IMR-90 (cell line): ENCODE measurements at regions not wholly inside any gene's neighbourhood (a gene's known extent, or its start where the extent isn't known, plus 50 kb on each side); places are given as distances from the start of the nearest gene placed in this dataset.

Source experiments
- ATAC-seq: fragments of 200-7000 bp; cut with Tn5 transposase; 2 replicates; pipeline ENCODE4 v1.9.1; 2020; ENCODE audit warnings: low read depth, mild to moderate bottlenecking, moderate library complexity
- BruUV-seq: library from RNA; stranded (reverse); fragments of 400-500 nt; replicated peaks from 2 replicates; lab custom pipeline; 2021; lab: Mats Ljungman, UMichigan
- CTCF ChIA-PET: fragments of 300-600 bp; formaldehyde crosslinking; extraction: SDS; loops from one replicate; lab custom pipeline; 2021; ENCODE audit warnings: antibody characterized with exemption; lab: Yijun Ruan, JAX
- POLR2A ChIA-PET: fragments of 300-600 bp; sonication (Branson Sonifier 250); formaldehyde crosslinking; loops from one replicate; lab custom pipeline; 2022; ENCODE audit warnings: antibody characterized with exemption; ENCODE audit not compliant: unreplicated experiment; lab: Charles Lee
- DNase-seq: peaks from one replicate; pipeline ENCODE4 v3.0.0; 2013
- H2AFZ ChIP-seq: replicated peaks from 2 replicates; pipeline ENCODE3; 2013; ENCODE audit warnings: low read length, mild to moderate bottlenecking; ENCODE audit not compliant: poor library complexity
- H2AK5ac ChIP-seq: 2 replicates; pipeline ENCODE4 v1.6.1; 2013; ENCODE audit warnings: low read depth, low read length, inconsistent platforms
- H2AK9ac ChIP-seq: replicated peaks from 2 replicates; pipeline ENCODE3; 2013; ENCODE audit warnings: mild to moderate bottlenecking, low read depth, low read length, moderate library complexity; ENCODE audit not compliant: poor library complexity
- H2BK120ac ChIP-seq: 2 replicates; pipeline ENCODE4 v1.6.1; 2013; ENCODE audit warnings: low read depth, low read length, inconsistent platforms
- H2BK15ac ChIP-seq: 3 replicates; pipeline ENCODE4 v1.6.1; 2013; ENCODE audit warnings: low read depth, low read length, inconsistent platforms
- H2BK20ac ChIP-seq: 2 replicates; pipeline ENCODE4 v1.6.1; 2013; ENCODE audit warnings: low read depth, mild to moderate bottlenecking, inconsistent platforms, low read length, moderate library complexity
- H2BK5ac ChIP-seq: 2 replicates; pipeline ENCODE4 v1.6.1; 2013; ENCODE audit warnings: mild to moderate bottlenecking, low read depth, low read length, inconsistent platforms; ENCODE audit not compliant: poor library complexity, severe bottlenecking
- H3K14ac ChIP-seq: replicated peaks from 2 replicates; pipeline ENCODE4 v1.6.1; 2013; ENCODE audit warnings: low read depth, low read length, inconsistent platforms
- H3K18ac ChIP-seq: 2 replicates; pipeline ENCODE4 v1.6.1; 2013; ENCODE audit warnings: low read depth, low read length, control low read depth
- H3K23ac ChIP-seq: 2 replicates; pipeline ENCODE4 v1.6.1; 2013; ENCODE audit warnings: low read depth, low read length, inconsistent platforms
- H3K27ac ChIP-seq: 2 replicates; pipeline ENCODE4 v1.5.1; 2013; ENCODE audit warnings: mild to moderate bottlenecking, control low read depth, low read length; ENCODE audit not compliant: insufficient read depth
- H3K27me3 ChIP-seq: 2 replicates; pipeline ENCODE4 v1.6.1; 2013; ENCODE audit warnings: low read length; ENCODE audit not compliant: control insufficient read depth, insufficient read depth
- H3K36me3 ChIP-seq: 2 replicates; pipeline ENCODE4 v1.6.1; 2013; ENCODE audit warnings: low read length, mixed read lengths; ENCODE audit not compliant: control insufficient read depth, insufficient read depth
- H3K4ac ChIP-seq: 2 replicates; pipeline ENCODE4 v1.6.1; 2013; ENCODE audit warnings: low read depth, low read length, inconsistent platforms
- H3K4me1 ChIP-seq: 2 replicates; pipeline ENCODE4 v1.6.1; 2013; ENCODE audit warnings: low read length, mixed read lengths; ENCODE audit not compliant: control insufficient read depth, insufficient read depth
- H3K4me2 ChIP-seq: 2 replicates; pipeline ENCODE4 v1.6.1; 2013; ENCODE audit warnings: low read depth, mild to moderate bottlenecking, control low read depth, low read length, moderate library complexity
- H3K4me3 ChIP-seq: 2 replicates; pipeline ENCODE4 v1.5.1; 2013; ENCODE audit warnings: low read depth, mild to moderate bottlenecking, control low read depth, low read length, moderate library complexity; ENCODE audit not compliant: insufficient read depth
- H3K56ac ChIP-seq: 2 replicates; pipeline ENCODE4 v1.6.1; 2013; ENCODE audit warnings: low read length, inconsistent platforms; ENCODE audit not compliant: insufficient read depth; ENCODE audit errors: extremely low read depth
- H3K79me1 ChIP-seq, 2 experiments: 2 replicates each; pipeline ENCODE4 v1.6.1; 2013; ENCODE audit warnings: low read length in 2 of 2, inconsistent platforms in 1 of 2, low read depth in 1 of 2
- H3K9ac ChIP-seq: 2 replicates; pipeline ENCODE4 v1.6.1; 2013; ENCODE audit warnings: low read depth, low read length, control low read depth
- H3K9me1 ChIP-seq: 2 replicates; pipeline ENCODE4 v1.6.1; 2013; ENCODE audit warnings: low read length, inconsistent platforms; ENCODE audit not compliant: insufficient read depth
- H3K9me3 ChIP-seq: 2 replicates; pipeline ENCODE4 v1.6.1; 2013; ENCODE audit warnings: low read length; ENCODE audit not compliant: control insufficient read depth, insufficient read depth
- H4K20me1 ChIP-seq: 2 replicates; pipeline ENCODE4 v1.6.1; 2013; ENCODE audit warnings: low read length, inconsistent platforms; ENCODE audit not compliant: insufficient read depth
- H4K5ac ChIP-seq: 2 replicates; pipeline ENCODE4 v1.6.1; 2013; ENCODE audit warnings: mild to moderate bottlenecking, low read depth, low read length, control low read depth
- H4K8ac ChIP-seq, 2 experiments: 2 replicates each; pipeline ENCODE4 v1.6.1; 2013; ENCODE audit warnings: low read depth in 2 of 2, low read length in 2 of 2, control low read depth in 1 of 2, inconsistent platforms in 1 of 2
- H4K91ac ChIP-seq: 2 replicates; pipeline ENCODE4 v1.6.1; 2013; ENCODE audit warnings: low read depth, low read length, inconsistent platforms; ENCODE audit not compliant: insufficient read depth
- BHLHE40 ChIP-seq: fragments of 150-350 bp; IDR thresholded peaks from 2 replicates; pipeline ENCODE4 v1.6.1; 2016; ENCODE audit warnings: mild to moderate bottlenecking, low read depth, low read length
- CEBPB ChIP-seq: IDR thresholded peaks from 2 replicates; pipeline ENCODE4 v1.6.1; 2012; ENCODE audit warnings: low read depth, low read length, improper control_type of control experiment
- CTCF ChIP-seq: conservative IDR thresholded peaks from 2 replicates; pipeline ENCODE4 v1.5.1; 2012; ENCODE audit warnings: mild to moderate bottlenecking, low read depth, low read length, improper control_type of control experiment
- ELK1 ChIP-seq: fragments of 150-350 bp; IDR thresholded peaks from 2 replicates; pipeline ENCODE4 v1.6.1; 2016; ENCODE audit warnings: low read depth, mild to moderate bottlenecking, low read length, moderate library complexity, borderline replicate concordance
- FOS ChIP-seq: fragments of 150-350 bp; IDR thresholded peaks from 2 replicates; pipeline ENCODE4 v1.6.1; 2016; ENCODE audit warnings: low read depth, low read length
- MAFK ChIP-seq: IDR thresholded peaks from 2 replicates; pipeline ENCODE4 v1.6.1; 2012; ENCODE audit warnings: low read depth, low read length, improper control_type of control experiment
- MAZ ChIP-seq: IDR thresholded peaks from 2 replicates; pipeline ENCODE4 v1.6.1; 2012; ENCODE audit warnings: low read depth, mild to moderate bottlenecking, low read length, improper control_type of control experiment, moderate library complexity, borderline replicate concordance
- MXI1 ChIP-seq: IDR thresholded peaks from 2 replicates; pipeline ENCODE4 v1.6.1; 2012; ENCODE audit warnings: low read depth, mild to moderate bottlenecking, low read length, moderate library complexity, borderline replicate concordance
- NFE2L2 ChIP-seq: fragments of 150-350 bp; IDR thresholded peaks from 2 replicates; pipeline ENCODE4 v1.6.1; 2016; ENCODE audit warnings: low read depth, mild to moderate bottlenecking, low read length
- POLR2A ChIP-seq: IDR thresholded peaks from 2 replicates; pipeline ENCODE4 v1.6.1; 2012; ENCODE audit warnings: mild to moderate bottlenecking, low read depth, low read length
- RAD21 ChIP-seq: IDR thresholded peaks from 2 replicates; pipeline ENCODE4 v1.6.1; 2012; ENCODE audit warnings: low read length, improper control_type of control experiment
- RCOR1 ChIP-seq: IDR thresholded peaks from 2 replicates; pipeline ENCODE4 v1.6.1; 2012; ENCODE audit warnings: mild to moderate bottlenecking, low read length, improper control_type of control experiment; ENCODE audit not compliant: insufficient replicate concordance
- RFX5 ChIP-seq: IDR thresholded peaks from 2 replicates; pipeline ENCODE4 v1.8.0; 2012; ENCODE audit warnings: low read depth, mild to moderate bottlenecking, low read length, moderate library complexity
- SMC3 ChIP-seq: fragments of 150-350 bp; IDR thresholded peaks from 2 replicates; pipeline ENCODE4 v1.6.1; 2016; ENCODE audit warnings: low read depth, mild to moderate bottlenecking, antibody characterized with exemption, low read length, moderate library complexity
- USF2 ChIP-seq: fragments of 150-350 bp; IDR thresholded peaks from 2 replicates; pipeline ENCODE4 v1.6.1; 2017; ENCODE audit warnings: mild to moderate bottlenecking, antibody characterized with exemption, low read length, low read depth
- WGBS, 2 experiments: methylation state at CpG; one replicate each; pipeline versions ENCODE4 v1.1.5 to v1.1.7; 2013; ENCODE audit warnings: missing lambda C conversion rate in 2 of 2; ENCODE audit not compliant: insufficient read length in 1 of 2; ENCODE audit errors: extremely low coverage in 2 of 2; 5-methylcytosine and 5-hydroxymethylcytosine counted together
- dilution Hi-C: fragments of 300-500 bp; cut with HindIII; formaldehyde crosslinking; loops from one replicate; pipeline ENCODE4 v1.14.3; 2018; ENCODE audit warnings: low sequenced_read_pairs; ENCODE audit not compliant: unreplicated experiment
- in situ Hi-C: fragments of 300-500 bp; cut with MboI; formaldehyde crosslinking; loops from 3 replicates; pipeline ENCODE4 v1.14.3; 2019; ENCODE audit warnings: low sequenced_read_pairs, inconsistent platforms, mixed read lengths
- intact Hi-C: fragments of 100-400 bp; cut with micrococcal nuclease; formaldehyde crosslinking; loops from 2 replicates; pipeline ENCODE4 v1.10.0; 2022

- H3K4me2 ChIP-seq = no peak overlapping the region
- no peak overlapping the region for H2AK5ac ChIP-seq
- no peak overlapping the region for H2AK9ac ChIP-seq
- H2AFZ ChIP-seq = no peak overlapping the region
- no peak overlapping the region for H4K8ac ChIP-seq
- no peak overlapping the region for H3K4me3 ChIP-seq
- no peak for ATAC-seq
- no peak overlapping the region for H3K23ac ChIP-seq
- H3K9me1 ChIP-seq = no peaks in the 10 kb centered on the region
- H3K18ac ChIP-seq = no peak overlapping the region
- no peaks in the 10 kb centered on the region for H3K79me1 ChIP-seq
- H3K36me3 ChIP-seq = peaks cover 2% of the 10 kb centered on the region; the same call in 1 of the 2 replicates
- intact Hi-C loops (no loop called here), in situ Hi-C loops (no loop called here), dilution Hi-C loops (no loop called here)
- no peaks in the 10 kb centered on the region for H4K20me1 ChIP-seq
- no peaks in the 10 kb centered on the region for H3K9me3 ChIP-seq
- H3K4me1 ChIP-seq = no peaks in the 10 kb centered on the region
- no peak for TF ChIP-seq RAD21
- TF ChIP-seq SMC3 = no peak
- TF ChIP-seq MXI1 = no peak
- no peak for TF ChIP-seq CEBPB
- TF ChIP-seq POLR2A = no peak
- no peak for TF ChIP-seq USF2
- no peak for TF ChIP-seq FOS
- no peak for TF ChIP-seq ELK1
- no peak for TF ChIP-seq CTCF
- TF ChIP-seq RCOR1 = no peak
- no peak for TF ChIP-seq MAZ
- no peak for TF ChIP-seq MAFK
- TF ChIP-seq BHLHE40 = no peak
- TF ChIP-seq NFE2L2 = no peak
- no peak for TF ChIP-seq RFX5
- H3K27me3 ChIP-seq = peaks cover 10% of the 10 kb centered on the region
- no peak overlapping the region for H3K27ac ChIP-seq
- H2BK15ac ChIP-seq = no peak overlapping the region
- WGBS, 2 experiments = no CpG with 5 or more reads among the region's 4 CpGs
- H3K56ac ChIP-seq = no peak overlapping the region
- POLR2A ChIA-PET = no interaction called here
- no peak overlapping the region for H4K5ac ChIP-seq
- no peak for DNase-seq
- H3K14ac ChIP-seq = no peak overlapping the region
- no peak overlapping the region for H2BK20ac ChIP-seq
- CTCF ChIA-PET = interaction anchor here (0.6 kb wide), 1 partner anchor 92 kb away, joined by 4 read pairs; no protein-coding TSS in a partner anchor
- no peak overlapping the region for H4K91ac ChIP-seq
- H3K4ac ChIP-seq = no peak overlapping the region
- BruUV-seq = no TSS peak
- no peak overlapping the region for H2BK120ac ChIP-seq
- no peak overlapping the region for H3K9ac ChIP-seq
- H2BK5ac ChIP-seq = no peak overlapping the region
These were observed 268.2 kb upstream of the UMPS start for GRCh38 chr3:124461838-124462632.
